ENCODE measurements at regions not wholly inside any gene's neighbourhood (a gene's known extent, or its start where the extent isn't known, plus 50 kb on each side); places are given as distances from the start of the nearest gene placed in this dataset.

DNA sequence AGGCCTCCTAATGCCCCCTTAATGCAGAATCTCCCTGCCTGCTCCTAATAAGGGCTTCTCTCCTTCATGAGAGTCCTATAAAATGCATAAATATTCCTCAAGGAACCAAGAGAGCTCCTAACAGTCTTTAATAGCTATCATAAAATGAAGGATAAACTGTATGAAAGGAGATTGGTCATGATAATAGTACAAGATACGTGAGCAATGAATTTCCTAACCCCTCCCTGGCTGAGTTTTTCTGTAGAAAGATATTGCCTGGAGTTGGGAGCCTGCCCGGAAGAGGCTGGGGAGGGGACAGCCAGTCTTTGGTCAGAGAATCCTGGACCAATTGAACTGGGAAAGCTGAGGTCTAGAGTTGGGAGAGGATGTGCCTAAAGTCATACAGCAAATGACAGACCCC lies 321.9 kb upstream of the CDH5 start:
- TF ChIP-seq POLR2A (IDR thresholded peaks at IDR 0.05; ENCODE audit: low read depth, low read length) = no peak
- no peak for TF ChIP-seq PAX5 (IDR thresholded peaks at IDR 0.05; ENCODE audit: insufficient read depth, low read length, severe bottlenecking)
- no peak for TF ChIP-seq POLR2AphosphoS5 (IDR thresholded peaks at IDR 0.05; ENCODE audit: low read depth, low read length)
- TF ChIP-seq TAF1 (IDR thresholded peaks at IDR 0.05; ENCODE audit: low read depth, low read length) = no peak
- no peak for TF ChIP-seq POU2F2 (IDR thresholded peaks at IDR 0.05; ENCODE audit: low read depth, low read length)
- TF ChIP-seq SPI1 (IDR thresholded peaks at IDR 0.05; ENCODE audit: low read depth, low read length) = no peak
